ENCODE measurements at regions not wholly inside any gene's neighbourhood (a gene's known extent, or its start where the extent isn't known, plus 50 kb on each side); places are given as distances from the start of the nearest gene placed in this dataset.

GRCh38 chr2:40877734-40878288, 425.9 kb upstream of the SLC8A1 start:
- no peak overlapping the region for H4K91ac ChIP-seq (ENCODE audit: low read depth, low read length)

GRCh38 chr2:40879305-40879704, 427.4 kb upstream of the SLC8A1 start:
- Histone ChIP-seq H2AK5ac (ENCODE audit: low read length) (no peak overlapping the region), H3K23ac (ENCODE audit: low read length) (no peak overlapping the region), H2BK5ac (ENCODE audit: low read depth, low read length, poor library complexity) (no peak overlapping the region), H3K27ac (ENCODE audit: low read depth, low read length) (no peak overlapping the region), H3K4me1 (ENCODE audit: control insufficient read depth in 1 of 2, insufficient read depth in 2 of 2, low read length in 2 of 2) (no peaks in the 10 kb centered on the region), H3K9ac (ENCODE audit: low read length) (no peak overlapping the region), H3K18ac (ENCODE audit: low read length) (no peak overlapping the region), H3K27me3 (ENCODE audit: insufficient read depth, low read length) (no peaks in the 10 kb centered on the region), H3K79me1 (ENCODE audit: low read length) (no peaks in the 10 kb centered on the region), H3K4me2 (ENCODE audit: low read length) (no peak overlapping the region), H3K9me3 (ENCODE audit: insufficient read depth, low read depth, low read length) (no peaks in the 10 kb centered on the region), H4K8ac (ENCODE audit: low read depth, low read length) (no peak overlapping the region), H2AFZ (ENCODE audit: insufficient read depth, low read length, poor library complexity) (no peak overlapping the region), H4K91ac (ENCODE audit: low read depth, low read length) (no peak overlapping the region), H3K79me2 (ENCODE audit: control insufficient read depth, insufficient read depth, low read length, poor library complexity) (no peaks in the 10 kb centered on the region), H3K4ac (ENCODE audit: low read depth, low read length) (no peak overlapping the region), H2BK120ac (ENCODE audit: insufficient read depth, low read length, poor library complexity) (no peak overlapping the region), H2BK12ac (ENCODE audit: low read length) (no peak overlapping the region), H4K12ac (ENCODE audit: low read depth, low read length) (no peak overlapping the region), H3K36me3 (ENCODE audit: control insufficient read depth in 1 of 2, insufficient read depth in 2 of 2, low read length in 2 of 2) (no peaks in the 10 kb centered on the region), H3K14ac (ENCODE audit: low read length) (no peak overlapping the region), H3K4me3 (ENCODE audit: low read depth, low read length) (no peak overlapping the region)
- no CpG with 5 or more reads among the region's 1 CpG for WGBS (ENCODE audit: extremely low coverage, insufficient coverage, insufficient read length)
- DNase-seq, result no peak

More at GRCh38 chr2:40877734-40878288, 425.9 kb upstream of the SLC8A1 start:
- Histone ChIP-seq H3K23ac (ENCODE audit: low read length) (no peak overlapping the region), H3K9ac (ENCODE audit: low read length) (no peak overlapping the region), H3K18ac (ENCODE audit: low read length) (no peak overlapping the region), H4K8ac (ENCODE audit: low read depth, low read length) (no peak overlapping the region), H3K4me3 (ENCODE audit: low read depth, low read length) (no peak overlapping the region), H3K4ac (ENCODE audit: low read depth, low read length) (no peak overlapping the region), H3K4me2 (ENCODE audit: low read length) (no peak overlapping the region), H4K12ac (ENCODE audit: low read depth, low read length) (no peak overlapping the region), H2AFZ (ENCODE audit: insufficient read depth, low read length, poor library complexity) (no peak overlapping the region), H2BK120ac (ENCODE audit: insufficient read depth, low read length, poor library complexity) (no peak overlapping the region), H2AK5ac (ENCODE audit: low read length) (no peak overlapping the region), H3K9me3 (ENCODE audit: insufficient read depth, low read depth, low read length) (no peaks in the 10 kb centered on the region), H3K79me2 (ENCODE audit: control insufficient read depth, insufficient read depth, low read length, poor library complexity) (no peaks in the 10 kb centered on the region), H3K14ac (ENCODE audit: low read length) (no peak overlapping the region), H3K27me3 (ENCODE audit: insufficient read depth, low read length) (no peaks in the 10 kb centered on the region), H3K27ac (ENCODE audit: low read depth, low read length) (no peak overlapping the region), H3K79me1 (ENCODE audit: low read length) (no peaks in the 10 kb centered on the region), H2BK12ac (ENCODE audit: low read length) (no peak overlapping the region), H3K36me3 (ENCODE audit: control insufficient read depth in 1 of 2, insufficient read depth in 2 of 2, low read length in 2 of 2) (no peaks in the 10 kb centered on the region), H3K4me1 (ENCODE audit: control insufficient read depth in 1 of 2, insufficient read depth in 2 of 2, low read length in 2 of 2) (no peaks in the 10 kb centered on the region), H2BK5ac (ENCODE audit: low read depth, low read length, poor library complexity) (no peak overlapping the region)
- DNase-seq, result no peak

- Histone ChIP-seq H2AFZ (ENCODE audit: insufficient read depth, low read length, poor library complexity) (no peak overlapping the region), H3K4me3 (ENCODE audit: low read depth, low read length) (no peak overlapping the region), H4K8ac (ENCODE audit: low read depth, low read length) (no peak overlapping the region), H3K27ac (ENCODE audit: low read depth, low read length) (no peak overlapping the region), H2AK5ac (ENCODE audit: low read length) (no peak overlapping the region), H3K9me3 (ENCODE audit: insufficient read depth, low read depth, low read length) (peaks cover 1% of the 10 kb centered on the region), H2BK5ac (ENCODE audit: low read depth, low read length, poor library complexity) (no peak overlapping the region), H3K79me1 (ENCODE audit: low read length) (no peaks in the 10 kb centered on the region), H3K23ac (ENCODE audit: low read length) (no peak overlapping the region), H4K91ac (ENCODE audit: low read depth, low read length) (no peak overlapping the region), H2BK120ac (ENCODE audit: insufficient read depth, low read length, poor library complexity) (no peak overlapping the region), H2BK12ac (ENCODE audit: low read length) (no peak overlapping the region), H3K18ac (ENCODE audit: low read length) (no peak overlapping the region), H3K4me2 (ENCODE audit: low read length) (no peak overlapping the region), H3K27me3 (ENCODE audit: insufficient read depth, low read length) (no peaks in the 10 kb centered on the region), H3K79me2 (ENCODE audit: control insufficient read depth, insufficient read depth, low read length, poor library complexity) (no peaks in the 10 kb centered on the region), H3K4me1 (ENCODE audit: control insufficient read depth in 1 of 2, insufficient read depth in 2 of 2, low read length in 2 of 2) (no peaks in the 10 kb centered on the region), H3K14ac (ENCODE audit: low read length) (no peak overlapping the region), H3K4ac (ENCODE audit: low read depth, low read length) (no peak overlapping the region), H3K9ac (ENCODE audit: low read length) (no peak overlapping the region), H3K36me3 (ENCODE audit: control insufficient read depth in 1 of 2, insufficient read depth in 2 of 2, low read length in 2 of 2) (no peaks in the 10 kb centered on the region), H4K12ac (ENCODE audit: low read depth, low read length) (no peak overlapping the region)
- no CpG with 5 or more reads among the region's 1 CpG for WGBS (ENCODE audit: extremely low coverage, insufficient coverage, insufficient read length)
- no peak for DNase-seq
Observed at GRCh38 chr2:40886100-40886499, 434.2 kb upstream of the SLC8A1 start.

GRCh38 chr2:40886655-40887054, 434.8 kb upstream of the SLC8A1 start:
- Histone ChIP-seq H2BK120ac (ENCODE audit: insufficient read depth, low read length, poor library complexity) (no peak overlapping the region), H2AK5ac (ENCODE audit: low read length) (no peak overlapping the region), H3K27ac (ENCODE audit: low read depth, low read length) (no peak overlapping the region), H2AFZ (ENCODE audit: insufficient read depth, low read length, poor library complexity) (no peak overlapping the region), H3K4ac (ENCODE audit: low read depth, low read length) (no peak overlapping the region), H3K27me3 (ENCODE audit: insufficient read depth, low read length) (no peaks in the 10 kb centered on the region), H3K23ac (ENCODE audit: low read length) (no peak overlapping the region), H3K4me3 (ENCODE audit: low read depth, low read length) (no peak overlapping the region), H3K9ac (ENCODE audit: low read length) (no peak overlapping the region), H4K91ac (ENCODE audit: low read depth, low read length) (no peak overlapping the region), H4K8ac (ENCODE audit: low read depth, low read length) (no peak overlapping the region), H4K12ac (ENCODE audit: low read depth, low read length) (no peak overlapping the region), H3K36me3 (ENCODE audit: control insufficient read depth in 1 of 2, insufficient read depth in 2 of 2, low read length in 2 of 2) (no peaks in the 10 kb centered on the region), H3K9me3 (ENCODE audit: insufficient read depth, low read depth, low read length) (peaks cover 1% of the 10 kb centered on the region), H3K4me1 (ENCODE audit: control insufficient read depth in 1 of 2, insufficient read depth in 2 of 2, low read length in 2 of 2) (no peaks in the 10 kb centered on the region), H3K18ac (ENCODE audit: low read length) (no peak overlapping the region), H2BK12ac (ENCODE audit: low read length) (no peak overlapping the region), H3K79me2 (ENCODE audit: control insufficient read depth, insufficient read depth, low read length, poor library complexity) (no peaks in the 10 kb centered on the region), H2BK5ac (ENCODE audit: low read depth, low read length, poor library complexity) (no peak overlapping the region), H3K79me1 (ENCODE audit: low read length) (no peaks in the 10 kb centered on the region), H3K14ac (ENCODE audit: low read length) (no peak overlapping the region), H3K4me2 (ENCODE audit: low read length) (no peak overlapping the region)
- no CpG with 5 or more reads among the region's 1 CpG for WGBS (ENCODE audit: extremely low coverage, insufficient coverage, insufficient read length)
- no peak for DNase-seq

Data from trophoblast cell (in vitro differentiated cells and primary cell).